ENCODE measurements at regions not wholly inside any gene's neighbourhood (a gene's known extent, or its start where the extent isn't known, plus 50 kb on each side); places are given as distances from the start of the nearest gene placed in this dataset.

DNA sequence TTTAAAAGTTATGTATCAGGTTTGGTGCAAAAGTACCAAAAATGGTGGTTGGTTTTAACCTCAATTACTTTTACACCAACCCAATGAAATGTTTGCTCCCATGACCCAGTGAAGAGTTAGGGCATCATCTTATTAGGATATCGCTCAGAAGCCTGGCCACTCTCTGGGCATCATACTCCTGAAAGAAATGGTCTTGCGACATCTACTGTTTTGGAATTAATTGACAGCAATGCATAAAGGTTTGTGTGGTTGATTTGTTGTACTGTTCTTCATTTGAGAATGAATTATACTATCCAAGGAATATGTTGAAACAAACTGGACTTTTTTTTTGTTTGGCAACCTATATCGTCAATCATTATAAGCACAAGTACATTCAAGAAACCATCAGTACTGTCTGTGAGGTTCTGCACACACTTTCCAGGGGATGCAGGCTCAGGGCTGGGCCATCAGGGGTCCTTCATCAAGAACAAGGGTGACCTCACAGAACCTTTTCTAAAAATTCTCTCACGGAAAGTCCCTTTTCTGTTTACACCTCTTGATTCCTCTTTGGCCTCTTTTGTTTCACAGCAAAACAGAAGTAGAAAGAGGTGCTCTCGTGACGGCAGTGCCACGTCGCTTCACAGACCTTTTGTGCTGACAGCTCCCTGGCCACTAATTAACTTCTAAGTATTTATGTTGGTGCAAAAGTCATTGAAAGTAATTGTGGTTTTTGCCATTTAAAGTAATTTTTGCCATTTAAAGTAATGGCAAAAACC is 117.2 kb upstream of the KLF6 start:
- DNase-seq (ENCODE audit: low read depth in 2 of 2): no peak

DNA sequence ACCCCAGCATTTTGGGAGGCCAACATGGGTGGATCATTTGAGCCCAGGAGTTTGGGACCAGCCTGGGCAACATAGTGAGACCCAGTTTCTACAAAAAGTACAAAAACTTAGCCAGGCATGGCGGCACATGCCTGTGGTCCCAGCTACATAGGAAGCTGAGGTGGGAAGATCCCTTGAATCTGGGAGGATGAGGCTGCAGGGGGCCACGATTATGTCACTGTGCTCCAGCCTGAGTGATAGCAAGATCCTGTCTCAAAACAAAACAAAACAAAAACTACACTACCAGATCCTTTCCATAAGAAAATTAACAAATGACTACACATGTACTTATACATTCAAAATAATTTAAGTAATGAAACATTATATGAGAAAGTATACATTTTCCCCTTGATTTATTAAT is 116.4 kb upstream of the KLF6 start:
- DNase-seq (ENCODE audit: low read depth in 2 of 2): no peak

DNA sequence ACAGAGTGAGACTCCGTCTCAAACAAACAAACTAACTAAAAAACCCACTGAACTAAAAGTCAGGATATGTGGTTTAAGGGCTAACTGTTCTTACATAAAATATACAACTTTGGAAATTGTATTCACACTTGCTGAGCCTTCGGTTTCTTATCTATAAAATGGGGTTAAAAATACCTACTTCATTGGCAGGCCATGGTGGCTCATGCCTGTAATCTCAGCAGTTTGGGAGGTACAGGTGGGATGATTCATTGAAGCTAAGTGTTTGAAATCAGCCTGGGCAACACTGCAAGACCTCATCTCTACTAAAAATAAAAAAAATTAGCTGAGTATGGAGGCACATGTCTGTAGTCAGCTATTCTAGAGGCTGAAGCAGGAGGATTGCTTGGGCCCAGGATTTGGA is 115.4 kb upstream of the KLF6 start:
- DNase-seq (ENCODE audit: low read depth in 2 of 2): no peak

DNA sequence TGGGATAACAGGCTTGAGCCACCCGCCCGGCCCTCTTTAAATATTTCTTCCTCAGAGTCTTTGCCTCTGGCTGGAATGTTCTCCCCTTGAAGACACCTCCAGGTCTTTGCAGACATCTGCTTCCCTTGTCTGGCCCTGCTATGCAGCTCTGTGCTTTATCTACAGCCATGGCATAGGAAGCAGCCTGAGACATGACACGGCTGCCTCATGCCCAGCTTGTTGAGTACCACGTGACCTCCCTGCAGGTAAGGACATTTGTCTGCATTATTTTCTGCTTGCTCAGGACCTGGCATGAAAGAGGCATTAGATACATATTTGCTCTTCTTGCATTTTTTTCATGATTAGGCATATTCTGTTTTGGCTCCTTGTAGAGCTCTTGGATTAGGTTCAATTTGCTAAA is 113.8 kb upstream of the KLF6 start:
- no peak for DNase-seq (ENCODE audit: low read depth in 2 of 2)

DNA sequence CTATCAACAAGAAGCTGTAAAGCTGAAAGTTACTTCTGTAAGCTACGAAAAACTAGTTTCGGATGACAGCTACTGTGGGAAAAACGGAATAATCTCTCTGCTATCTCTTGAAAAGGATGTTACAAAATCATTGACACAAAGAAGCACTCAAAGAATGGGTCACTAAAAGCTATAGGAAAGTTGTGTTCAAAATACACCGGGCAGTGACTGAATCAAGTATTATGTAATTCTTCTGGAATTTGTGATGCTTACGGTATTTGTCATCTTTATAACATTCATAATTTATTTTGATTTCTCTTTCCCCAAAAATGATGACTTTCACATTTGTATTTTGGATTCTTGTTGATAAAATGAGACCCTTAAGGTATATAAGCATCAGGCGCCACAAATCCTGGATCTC is 112.1 kb upstream of the KLF6 start:
- no peak for DNase-seq (ENCODE audit: low read depth in 2 of 2)

DNA sequence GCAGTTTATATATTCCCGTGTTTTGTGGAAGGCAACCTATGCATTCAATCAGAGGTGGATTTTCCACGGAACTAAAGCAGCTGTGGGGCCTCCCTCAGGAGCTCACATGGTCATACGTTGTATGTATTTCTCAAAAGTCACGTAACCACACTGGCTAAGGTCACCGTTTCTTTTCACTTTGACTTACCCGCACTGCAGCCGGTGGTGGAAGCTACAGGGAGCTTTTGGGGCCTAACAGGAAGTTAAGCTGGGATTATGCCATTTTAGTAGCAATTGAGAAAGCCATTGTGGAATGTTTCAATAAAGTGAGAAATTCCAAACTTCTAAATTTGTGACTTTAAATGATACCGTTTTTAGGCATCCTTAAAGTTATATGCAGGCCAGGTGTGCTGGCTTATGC is 111.2 kb upstream of the KLF6 start:
- DNase-seq (ENCODE audit: low read depth in 2 of 2): no peak

DNA sequence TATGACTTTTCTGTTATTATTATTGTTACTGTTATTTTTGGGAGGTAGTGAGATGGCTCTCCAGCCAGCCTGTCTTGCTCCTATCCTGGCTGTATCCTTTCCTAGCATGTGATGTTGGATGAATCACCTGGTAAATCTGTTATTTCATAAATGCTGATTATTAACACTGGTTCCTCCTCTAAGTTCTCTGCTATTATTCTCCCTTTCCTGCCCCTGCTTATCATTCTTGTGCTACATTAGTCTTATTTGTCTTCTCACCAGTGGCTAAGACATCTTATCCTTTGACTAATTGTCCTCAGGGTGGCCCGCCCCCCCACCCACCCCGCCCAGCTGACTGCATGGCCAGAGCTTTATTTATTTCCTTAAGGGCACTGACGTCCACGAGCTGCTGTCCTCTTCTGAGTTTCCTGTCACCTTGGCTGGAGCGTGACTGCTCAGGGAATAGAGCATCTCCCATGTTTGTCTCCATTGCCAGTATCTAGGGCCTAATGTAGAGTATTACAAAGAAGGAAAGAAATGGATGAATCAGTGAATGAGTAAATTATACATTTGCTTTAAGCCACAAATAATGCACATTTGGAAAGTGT is 110.1 kb upstream of the KLF6 start:
- no peak for DNase-seq (ENCODE audit: low read depth in 2 of 2)

DNA sequence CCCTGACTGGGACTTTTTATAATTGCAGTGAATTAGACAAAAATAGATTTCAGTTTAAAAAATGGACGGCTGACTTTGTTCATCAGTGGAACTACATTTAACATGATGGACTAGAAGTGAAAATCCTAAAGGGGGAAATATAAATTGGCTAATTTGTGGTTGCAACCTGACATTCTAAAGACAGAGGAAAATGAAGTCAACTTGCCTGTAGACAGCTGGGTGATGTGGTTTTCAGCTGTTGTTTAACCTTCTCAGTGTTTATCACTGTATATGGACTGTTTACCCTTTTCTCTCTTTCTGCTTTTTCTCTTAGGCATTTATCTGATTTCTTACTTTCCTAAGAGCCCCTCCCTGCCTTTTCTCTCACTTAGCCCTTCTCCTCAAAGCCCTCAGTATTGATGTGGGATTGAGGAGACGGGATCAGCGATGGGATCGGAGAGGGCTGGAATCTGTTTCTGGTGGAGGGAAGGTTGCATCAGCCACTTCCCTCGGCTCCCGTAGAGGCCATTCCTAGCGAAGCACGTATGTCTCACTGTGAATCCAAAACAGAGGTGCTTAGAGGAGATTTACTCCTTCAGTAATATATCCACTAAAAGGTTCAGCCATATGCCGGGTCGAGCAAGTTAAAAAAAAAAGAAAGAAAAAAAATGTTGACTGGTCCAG is 109.0 kb upstream of the KLF6 start:
- no peak for DNase-seq (ENCODE audit: low read depth in 2 of 2)

DNA sequence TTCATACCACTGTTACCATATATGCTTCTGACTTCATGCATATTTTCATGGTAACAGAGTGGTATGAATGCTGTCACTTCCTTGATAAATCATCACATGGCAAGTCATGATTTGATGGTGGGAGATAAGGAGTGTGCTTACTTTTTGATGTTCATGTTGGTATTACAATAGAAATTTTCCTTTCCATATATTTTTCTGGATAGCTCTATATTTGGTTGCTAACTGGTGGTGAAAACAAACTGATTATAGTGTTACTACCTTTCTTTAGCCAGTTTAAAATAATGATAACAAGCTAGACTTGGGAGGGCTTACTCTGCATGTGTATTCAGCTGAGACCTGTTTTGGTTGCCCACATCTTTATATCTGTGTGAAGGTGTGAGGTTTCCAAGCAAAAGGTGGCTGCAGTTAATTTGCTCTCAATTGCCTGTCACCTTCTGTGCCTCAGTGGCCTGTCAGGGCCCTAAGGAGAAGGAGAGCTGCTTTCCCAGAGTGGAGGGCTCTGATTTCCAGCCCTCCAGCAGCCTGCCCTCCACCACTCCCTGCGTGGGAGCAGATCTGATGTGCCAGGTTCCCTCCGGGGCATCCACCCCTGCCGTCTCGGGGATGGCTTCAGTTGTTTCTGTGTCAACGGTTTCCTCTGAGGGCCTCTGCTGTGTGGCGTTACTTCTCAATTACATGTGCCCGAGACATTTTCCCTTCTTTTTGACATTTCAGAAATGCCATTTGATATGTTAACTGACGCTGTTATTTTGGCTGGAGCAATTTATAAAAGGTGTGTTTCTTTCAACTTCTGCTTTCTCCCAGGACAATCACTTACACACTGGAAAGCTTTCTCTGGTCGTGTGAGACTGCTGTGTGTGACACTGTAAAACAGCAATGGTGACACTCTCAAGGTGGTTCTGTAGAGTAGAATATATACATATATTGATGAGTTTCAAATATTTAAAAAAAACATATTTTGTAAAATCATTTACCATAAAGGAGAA is 107.7 kb upstream of the KLF6 start:
- no peak for DNase-seq (ENCODE audit: low read depth in 2 of 2)

DNA sequence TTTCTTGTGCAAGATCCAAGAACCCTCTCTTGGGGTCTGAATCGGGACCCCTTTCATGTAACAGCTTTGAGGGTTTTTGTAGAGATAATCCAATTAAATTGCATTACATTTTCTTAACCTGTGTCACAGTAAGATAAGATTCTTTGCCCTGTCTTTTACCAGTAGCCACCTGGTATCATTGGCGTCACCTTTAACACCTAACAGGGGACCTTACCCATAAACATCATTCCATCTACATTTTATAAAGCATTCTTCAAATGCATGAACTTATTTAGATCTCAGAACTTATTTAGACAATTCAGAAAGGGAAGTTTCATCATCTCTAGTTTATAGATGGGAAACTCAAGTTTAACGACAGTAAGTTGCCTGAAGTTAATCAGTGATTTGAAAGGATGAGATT is 106.4 kb upstream of the KLF6 start:
- DNase-seq (ENCODE audit: low read depth in 2 of 2): no peak

DNA sequence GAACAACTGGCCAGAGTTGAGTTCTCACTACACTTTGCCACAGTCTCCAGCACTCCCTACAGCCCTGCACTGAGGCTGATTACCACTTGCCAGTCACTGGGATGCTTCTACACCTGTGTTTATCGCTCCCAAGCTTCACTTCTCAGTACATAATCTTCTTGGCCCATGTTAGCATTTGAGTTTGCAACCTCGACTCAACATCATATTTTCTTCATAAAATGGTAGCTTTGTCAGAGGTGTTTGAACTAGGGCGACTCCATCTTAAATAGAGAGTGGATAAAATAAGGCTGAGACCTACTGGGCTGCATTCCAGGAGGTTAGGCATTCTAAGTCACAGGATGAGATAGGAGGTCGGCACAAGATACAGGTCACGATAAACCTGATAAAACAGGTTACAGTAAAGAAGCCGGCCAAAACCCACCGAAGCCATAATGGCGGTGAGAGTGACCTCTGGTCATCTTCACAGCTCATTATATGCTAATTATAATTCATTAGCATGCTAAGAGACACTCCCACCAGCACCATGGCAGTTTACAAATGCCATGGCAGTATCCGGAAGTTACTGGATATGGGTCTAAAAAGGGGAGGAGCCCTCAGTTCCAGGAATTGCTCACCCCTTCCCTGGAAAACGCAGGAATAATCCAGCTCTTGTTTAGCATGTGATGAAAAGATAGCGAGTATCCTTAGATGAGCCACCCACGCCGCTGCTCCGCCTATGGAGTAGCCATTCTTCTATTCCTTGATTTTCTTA is 105.8 kb upstream of the KLF6 start:
- DNase-seq (ENCODE audit: low read depth in 2 of 2): no peak

DNA sequence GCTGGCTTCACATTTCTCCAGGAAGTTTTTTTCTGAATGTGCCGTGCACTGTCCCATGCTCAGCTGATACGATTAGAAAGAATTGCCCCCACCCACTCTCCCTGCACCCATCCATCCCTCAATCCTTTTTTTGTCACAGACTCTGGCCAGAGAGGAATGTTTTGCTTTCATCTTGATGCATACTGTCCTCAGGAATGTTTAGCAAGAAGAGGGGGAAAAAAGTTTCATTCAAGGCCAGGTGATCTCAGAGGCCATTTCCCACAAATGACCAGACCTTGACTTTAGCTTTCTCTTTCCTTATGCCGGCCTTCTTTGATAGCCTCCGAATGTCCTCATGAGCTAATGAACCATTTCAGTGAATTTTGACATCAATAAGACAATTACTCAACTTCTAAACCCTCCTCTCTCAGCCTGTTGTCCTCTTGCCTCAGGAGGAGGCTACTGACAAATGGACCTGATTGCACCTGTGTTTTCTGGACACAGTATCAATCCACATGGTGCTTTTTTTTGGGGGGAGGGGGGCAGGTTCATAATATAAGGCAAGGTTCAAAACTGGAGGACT is 105.0 kb upstream of the KLF6 start:
- DNase-seq (ENCODE audit: low read depth in 2 of 2): no peak

DNA sequence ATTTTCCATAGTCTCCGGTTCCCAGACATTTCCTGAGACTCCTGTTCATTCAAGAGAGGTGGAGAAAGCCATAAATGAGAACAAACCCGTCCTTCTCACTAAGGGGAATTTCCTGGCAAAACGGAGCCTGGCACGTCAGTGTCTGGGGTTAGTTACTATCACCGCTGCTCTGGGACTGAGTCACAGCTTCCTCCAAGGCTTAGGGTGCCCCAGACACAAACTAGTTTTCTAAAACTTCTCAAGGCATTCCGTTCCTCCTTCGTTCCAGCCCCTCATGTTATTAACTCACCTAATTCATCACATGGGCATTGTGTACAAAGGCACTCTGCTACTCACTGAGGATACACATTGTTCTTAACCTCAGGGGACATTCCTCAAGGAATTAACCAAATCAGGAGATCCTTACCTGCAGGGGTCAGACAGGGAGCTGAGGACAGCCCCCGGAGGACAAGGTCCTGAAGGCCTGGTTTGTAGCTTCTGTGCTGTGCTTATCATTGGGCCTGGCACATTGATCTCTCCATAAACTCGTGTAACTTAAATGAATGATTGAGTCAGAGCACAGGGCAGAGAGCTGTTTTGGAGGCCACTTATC is 103.0 kb upstream of the KLF6 start:
- peak in 1 of 2 experiments; percentile 38 for DNase-seq (ENCODE audit: low read depth in 2 of 2)

DNA sequence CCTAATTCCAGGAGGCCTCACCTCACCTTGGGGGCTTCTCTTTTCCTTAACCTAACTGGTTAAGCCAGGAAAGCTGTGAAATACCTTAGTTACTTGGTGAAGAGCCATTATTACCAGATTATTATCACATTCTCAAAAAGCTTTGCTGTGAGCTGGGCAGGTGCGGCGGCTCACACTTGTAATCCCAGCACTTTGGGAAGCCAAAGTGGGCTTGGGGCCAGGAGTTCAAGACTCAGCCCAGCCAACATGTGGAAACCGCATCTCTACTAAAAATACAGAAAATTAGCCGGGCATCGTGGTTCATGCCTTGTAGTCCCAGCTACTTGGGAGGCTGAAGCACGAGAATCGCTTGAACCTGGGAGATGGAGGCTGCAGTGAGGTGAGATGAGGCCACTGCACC is 102.4 kb upstream of the KLF6 start:
- no peak for DNase-seq (ENCODE audit: low read depth in 2 of 2)

DNA sequence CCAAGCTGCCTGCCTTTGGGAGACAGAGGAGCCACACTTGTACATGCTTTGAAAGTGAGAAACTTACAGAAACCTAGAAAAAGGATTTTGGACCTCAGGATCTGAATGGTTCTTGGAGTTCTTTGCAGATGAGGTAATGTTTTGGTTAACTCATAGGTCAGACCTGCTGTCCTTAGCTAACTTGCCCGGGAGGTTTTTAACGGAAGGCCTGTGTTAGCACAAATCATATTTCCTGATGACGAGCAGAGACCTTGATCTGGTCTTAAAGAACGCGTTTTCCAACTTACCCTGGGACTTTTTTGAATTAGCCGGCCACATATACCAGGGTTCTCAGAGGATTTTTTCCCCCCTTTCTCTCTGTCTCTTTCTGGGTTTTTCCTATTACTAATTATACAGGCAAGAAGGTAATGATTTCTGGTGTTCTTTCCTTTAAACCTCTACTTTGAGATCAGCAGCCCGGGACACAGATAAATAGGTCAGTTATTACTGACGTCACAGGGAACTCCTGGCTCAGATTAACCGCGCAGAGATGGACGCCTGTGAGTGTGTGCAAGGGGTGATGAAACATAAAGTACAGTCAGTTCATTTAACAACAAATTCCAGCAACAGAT is 101.7 kb upstream of the KLF6 start:
- peak in 1 of 2 experiments; percentile 59 for DNase-seq (ENCODE audit: low read depth in 2 of 2)

DNA sequence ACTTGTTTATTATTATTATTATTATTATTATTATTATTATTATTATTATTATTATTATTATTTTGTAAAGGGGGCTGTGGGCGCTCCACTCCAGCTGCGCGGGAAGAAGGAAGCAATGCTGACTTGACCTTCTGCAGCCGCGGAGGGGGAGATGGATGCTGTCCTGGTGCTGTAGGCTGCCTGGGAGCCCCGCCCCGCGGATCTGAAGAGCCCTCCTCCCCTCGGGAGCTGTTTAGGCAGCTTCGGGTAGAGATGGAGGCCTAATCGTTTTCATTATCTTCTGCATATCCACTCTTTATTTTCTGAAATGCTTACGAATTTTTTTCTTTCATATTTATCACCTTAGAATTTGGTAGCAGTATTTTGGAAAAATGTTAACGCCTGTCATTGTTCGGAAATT is 101.2 kb upstream of the KLF6 start:
- DNase-seq (ENCODE audit: low read depth in 2 of 2): no peak

DNA sequence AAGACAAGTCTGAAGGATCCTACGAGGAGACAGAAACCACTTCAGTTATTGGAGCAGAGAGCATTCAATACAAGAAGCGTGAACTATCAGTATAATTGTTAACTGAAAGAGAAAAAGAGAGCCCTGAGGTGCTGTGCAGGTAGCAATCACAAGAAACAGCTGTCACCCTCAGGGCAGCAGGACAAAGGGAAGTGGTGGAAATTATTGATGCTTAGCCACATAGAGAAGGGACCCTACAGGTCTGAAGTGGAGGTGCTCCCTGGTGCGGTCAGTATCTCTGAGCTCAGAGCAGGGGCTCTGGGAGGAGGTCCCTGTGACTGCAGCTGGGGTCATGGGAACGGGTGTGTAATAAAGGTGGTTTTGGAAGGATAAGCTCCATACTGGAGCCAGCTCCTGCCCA is 97.8 kb upstream of the KLF6 start:
- DNase-seq (ENCODE audit: low read depth in 2 of 2): no peak

DNA sequence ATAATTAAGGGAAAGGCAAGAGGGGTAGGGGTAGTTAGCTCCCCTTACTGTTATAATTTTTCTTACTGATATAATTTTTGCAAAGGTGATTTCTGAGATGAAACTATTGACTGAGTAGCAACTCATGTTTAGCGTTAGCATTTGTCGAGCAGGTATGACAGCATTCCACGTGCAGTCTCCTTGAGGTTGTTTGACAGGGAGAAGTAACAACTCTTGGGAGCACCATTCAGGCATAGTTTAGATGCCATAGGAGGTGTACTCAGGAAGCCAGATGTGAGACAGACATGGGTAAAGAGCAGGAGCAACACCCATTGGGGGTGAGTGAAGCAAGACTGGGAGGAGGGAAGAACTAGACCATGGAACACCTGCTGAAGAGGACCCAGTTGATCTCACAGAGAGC is 96.6 kb upstream of the KLF6 start:
- DNase-seq (ENCODE audit: low read depth in 2 of 2): no peak

DNA sequence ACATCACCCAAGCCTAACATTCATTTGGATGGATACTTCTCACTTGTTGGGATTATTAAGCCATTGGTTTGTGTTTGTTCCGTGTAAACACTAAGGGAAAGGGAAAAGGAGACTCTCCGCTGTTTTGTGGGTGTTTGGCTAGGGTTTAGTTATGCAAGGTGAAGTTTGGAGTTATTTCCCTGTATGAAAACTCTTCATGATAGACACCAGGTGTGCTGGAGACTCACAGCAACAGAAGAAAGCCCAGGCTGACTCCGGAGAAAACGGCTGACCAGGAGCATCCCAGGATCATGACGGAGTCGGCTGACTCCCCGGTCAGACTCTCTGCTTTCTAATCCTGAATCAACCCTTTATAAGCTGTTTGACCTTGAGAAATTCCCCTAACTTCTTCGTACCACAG is 94.1 kb upstream of the KLF6 start:
- no peak for DNase-seq (ENCODE audit: low read depth in 2 of 2)

Measured in fibroblast of skin of left biceps (primary cell).